SK-N-MC (cell line): ENCODE measurements at regions not wholly inside any gene's neighbourhood (a gene's known extent, or its start where the extent isn't known, plus 50 kb on each side); places are given as distances from the start of the nearest gene placed in this dataset.

Experiments
- DNase-seq: peaks from one replicate; pipeline ENCODE4 v3.0.0-alpha.2; 2011; ENCODE audit warnings: low read depth, low spot score
- H3K27ac ChIP-seq: fragments of 200-600 bp; sonication (generic); 2 replicates; pipeline ENCODE4 v1.5.1; 2016; ENCODE audit warnings: mixed run types
- H3K36me3 ChIP-seq: fragments of 200-600 bp; sonication (generic); 2 replicates; pipeline ENCODE4 v1.6.1; 2017; ENCODE audit warnings: antibody characterized with exemption, low read length, mixed read lengths; ENCODE audit not compliant: insufficient read depth
- H3K4me3 ChIP-seq: fragments of 200-600 bp; sonication (generic); 2 replicates; pipeline ENCODE4 v1.5.1; 2016
- H3K9ac ChIP-seq: fragments of 200-600 bp; sonication (generic); 2 replicates; pipeline ENCODE4 v1.8.0; 2017; ENCODE audit warnings: mixed run types, mixed read lengths; ENCODE audit not compliant: insufficient read length
- H3K9me3 ChIP-seq: fragments of 200-600 bp; sonication (generic); 2 replicates; pipeline ENCODE4 v1.6.1; 2017; ENCODE audit warnings: low read depth, mild to moderate bottlenecking, antibody characterized with exemption, low read length, moderate library complexity, mixed read lengths
- EZH2 ChIP-seq: fragments of 200-600 bp; sonication (generic); IDR thresholded peaks from one replicate; pipeline ENCODE4 v1.6.1; 2017; ENCODE audit warnings: antibody characterized with exemption
- FOXP2 ChIP-seq: optimal IDR thresholded peaks from 2 replicates; pipeline ENCODE3; 2011; ENCODE audit warnings: mild to moderate bottlenecking, moderate library complexity; ENCODE audit not compliant: insufficient read depth; ENCODE audit errors: extremely low read length, control extremely low read depth
- POLR2AphosphoS5 ChIP-seq: IDR thresholded peaks from 2 replicates; pipeline ENCODE4 v1.6.1; 2012; ENCODE audit warnings: mild to moderate bottlenecking, low read depth, low read length, borderline replicate concordance

- Histone ChIP-seq H3K27ac (no peak overlapping the region), H3K9me3 (no peaks in the 10 kb centered on the region), H3K4me3 (no peak overlapping the region), H3K9ac (no peak overlapping the region), H3K36me3 (no peaks in the 10 kb centered on the region)
- no peak for DNase-seq
- TF ChIP-seq FOXP2 (no peak), POLR2AphosphoS5 (no peak), EZH2 (no peak)
Measured at GRCh38 chr7:33661430-33662160, 243.7 kb upstream of the BMPER start.

DNA sequence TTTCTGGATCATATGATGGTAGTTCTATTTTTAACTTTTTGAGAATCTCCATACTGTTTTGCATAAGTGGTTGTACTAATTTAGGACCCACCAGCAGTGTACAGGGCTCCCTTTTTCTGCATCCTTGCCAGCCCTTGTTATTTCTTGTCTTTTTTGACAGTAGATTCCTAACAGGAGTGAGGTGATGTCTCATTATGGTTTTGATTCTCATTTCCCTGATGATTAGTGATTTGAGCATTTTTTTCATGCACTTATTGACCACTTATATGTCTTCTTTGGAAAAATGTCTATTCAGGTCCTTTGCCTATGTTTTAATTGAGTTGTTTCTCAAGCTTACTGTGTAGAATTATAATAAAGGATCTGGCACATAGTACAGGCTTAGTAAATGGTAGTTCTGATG, 238.8 kb upstream of the BMPER start:
- Histone ChIP-seq H3K9ac (no peak overlapping the region), H3K4me3 (no peak overlapping the region), H3K9me3 (no peaks in the 10 kb centered on the region), H3K27ac (no peak overlapping the region), H3K36me3 (no peaks in the 10 kb centered on the region)
- no peak for DNase-seq
- no peak for TF ChIP-seq POLR2AphosphoS5
- no peak for TF ChIP-seq EZH2
- no peak for TF ChIP-seq FOXP2

DNA sequence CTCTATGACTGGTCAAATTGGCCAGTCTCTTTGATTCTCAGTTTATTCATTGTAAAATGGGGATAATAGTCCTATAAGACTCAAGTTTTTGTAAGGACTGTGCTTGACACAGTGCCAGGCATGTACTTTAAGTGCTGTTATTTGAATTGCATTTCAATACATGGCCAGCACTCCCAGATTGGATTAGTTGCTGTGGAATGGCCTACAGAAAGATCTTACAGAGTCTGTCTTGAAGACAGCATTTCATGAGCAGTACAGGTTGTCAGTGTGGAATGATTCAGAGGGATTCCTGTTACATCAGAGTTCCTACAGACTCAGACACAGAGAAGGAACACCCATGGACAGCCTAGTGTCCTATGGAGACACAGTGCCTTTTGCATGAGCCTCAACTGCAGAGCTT, 238.1 kb upstream of the BMPER start:
- DNase-seq: no peak
- H3K36me3 ChIP-seq: no peaks in the 10 kb centered on the region
- no peak overlapping the region for H3K9ac ChIP-seq
- H3K9me3 ChIP-seq: no peaks in the 10 kb centered on the region
- TF ChIP-seq FOXP2 (no peak), EZH2 (no peak), POLR2AphosphoS5 (no peak)
- H3K4me3 ChIP-seq: no peak overlapping the region
- H3K27ac ChIP-seq: no peak overlapping the region

DNA sequence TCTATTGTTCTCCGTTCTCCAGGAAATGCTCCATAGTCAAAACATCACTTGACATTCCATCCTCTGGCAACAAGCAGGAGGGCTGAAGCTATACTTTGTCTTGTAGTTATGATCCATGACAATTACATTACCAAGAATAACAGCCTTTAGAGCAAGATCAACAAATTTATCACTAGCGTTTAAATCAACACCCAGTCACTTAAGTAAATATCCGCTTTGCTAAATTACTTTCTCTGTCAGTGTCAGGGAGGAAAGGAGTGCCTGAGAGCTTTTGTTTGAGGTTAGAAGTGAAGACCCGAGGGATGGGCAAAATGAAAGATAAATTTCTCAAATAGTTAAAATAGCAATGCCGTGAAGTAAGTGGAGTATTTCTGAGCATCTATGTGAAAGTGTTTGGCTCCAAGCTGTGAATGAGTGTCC, 236.1 kb upstream of the BMPER start:
- Histone ChIP-seq H3K4me3 (no peak overlapping the region), H3K36me3 (no peaks in the 10 kb centered on the region), H3K9ac (no peak overlapping the region), H3K27ac (no peak overlapping the region), H3K9me3 (no peaks in the 10 kb centered on the region)
- no peak for TF ChIP-seq EZH2
- no peak for TF ChIP-seq FOXP2
- no peak for TF ChIP-seq POLR2AphosphoS5
- no peak for DNase-seq

- no peak overlapping the region for H3K27ac ChIP-seq
- H3K9me3 ChIP-seq: no peaks in the 10 kb centered on the region
- H3K4me3 ChIP-seq: no peak overlapping the region
- no peak for DNase-seq
- H3K9ac ChIP-seq: no peak overlapping the region
- no peaks in the 10 kb centered on the region for H3K36me3 ChIP-seq
- TF ChIP-seq FOXP2 (no peak), EZH2 (no peak), POLR2AphosphoS5 (no peak)
Measured at GRCh38 chr7:33671531-33672262, 233.6 kb upstream of the BMPER start.

- DNase-seq: no peak
- H3K4me3 ChIP-seq: no peak overlapping the region
- no peaks in the 10 kb centered on the region for H3K36me3 ChIP-seq
- H3K9ac ChIP-seq: no peak overlapping the region
- no peak overlapping the region for H3K27ac ChIP-seq
- TF ChIP-seq POLR2AphosphoS5 (no peak), EZH2 (no peak), FOXP2 (no peak)
- H3K9me3 ChIP-seq: no peaks in the 10 kb centered on the region
Measured at GRCh38 chr7:33673029-33673700, 232.2 kb upstream of the BMPER start.

DNA sequence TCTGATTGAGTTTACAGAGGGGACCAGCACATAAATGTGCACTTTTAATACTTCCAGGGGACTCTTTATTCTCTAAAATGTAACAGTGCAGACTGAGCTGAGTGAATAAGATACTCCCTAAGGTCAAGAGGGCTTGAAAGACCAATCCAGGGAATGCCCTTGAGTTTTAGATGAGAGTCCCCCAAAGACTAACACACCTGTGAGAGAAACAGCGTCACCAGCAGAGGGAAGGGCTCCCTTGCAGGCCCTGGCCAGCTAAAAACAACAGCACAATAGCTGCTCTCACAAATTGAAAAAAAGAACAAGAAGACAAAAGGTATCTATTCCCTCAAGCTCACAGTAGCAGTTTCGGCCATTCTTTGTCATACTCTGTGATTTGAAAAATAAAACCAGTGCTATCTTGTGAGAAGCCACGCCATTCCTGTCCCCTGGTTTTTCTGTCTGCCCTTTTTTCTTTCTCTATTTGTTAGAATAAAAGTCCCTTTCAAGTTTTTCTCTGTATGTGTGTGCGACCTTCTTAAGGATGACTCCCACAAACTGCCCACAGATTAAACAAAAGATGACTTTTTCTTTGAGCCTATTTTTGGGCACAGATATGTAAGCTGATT, 230.4 kb upstream of the BMPER start:
- no peak overlapping the region for H3K9ac ChIP-seq
- no peak for DNase-seq

DNA sequence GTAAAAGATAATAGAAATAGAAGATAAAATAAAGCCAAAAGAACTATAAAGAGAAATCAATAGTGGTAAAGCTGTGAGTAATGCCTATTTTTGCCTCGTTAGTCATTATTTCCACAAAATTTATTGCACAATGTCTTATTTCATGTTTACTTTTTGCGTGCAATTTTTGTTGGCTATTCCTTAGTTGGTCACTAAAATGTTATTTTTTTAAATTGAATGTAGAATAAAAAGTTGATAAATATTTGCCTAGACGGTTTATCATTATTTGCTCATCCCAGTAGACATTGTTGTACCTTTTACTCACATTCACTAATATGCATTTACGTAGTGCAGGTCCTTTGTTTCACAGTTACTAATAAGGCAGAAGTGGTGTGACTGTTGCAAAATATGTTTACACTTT, 227.8 kb upstream of the BMPER start:
- TF ChIP-seq POLR2AphosphoS5 (no peak), EZH2 (no peak), FOXP2 (no peak)
- no peak overlapping the region for H3K27ac ChIP-seq

More for the DNA sequence above, 230.4 kb upstream of the BMPER start:
- TF ChIP-seq POLR2AphosphoS5: no peak
- TF ChIP-seq FOXP2: no peak
- TF ChIP-seq EZH2: no peak
- Histone ChIP-seq H3K4me3 (no peak overlapping the region), H3K27ac (no peak overlapping the region), H3K9me3 (no peaks in the 10 kb centered on the region), H3K36me3 (no peaks in the 10 kb centered on the region)

More for the DNA sequence above, 227.8 kb upstream of the BMPER start:
- Histone ChIP-seq H3K4me3 (no peak overlapping the region), H3K36me3 (no peaks in the 10 kb centered on the region), H3K9ac (no peak overlapping the region), H3K9me3 (no peaks in the 10 kb centered on the region)
- no peak for DNase-seq
